A172 (cell line): ENCODE measurements at regions not wholly inside any gene's neighbourhood (a gene's known extent, or its start where the extent isn't known, plus 50 kb on each side); places are given as distances from the start of the nearest gene placed in this dataset.

Source experiments
- DNase-seq: peaks from one replicate; pipeline ENCODE4 v3.0.0-alpha.2; 2015; ENCODE audit warnings: low spot score

GRCh38 chr5:135723491-135723890 is 111.0 kb upstream of the SLC25A48 start:
- DNase-seq: no peak

GRCh38 chr5:135721548-135722090 is 112.8 kb upstream of the SLC25A48 start:
- DNase-seq: no peak

GRCh38 chr5:135720191-135720590 is 114.3 kb upstream of the SLC25A48 start:
- DNase-seq: no peak

GRCh38 chr5:135719428-135720063 is 114.9 kb upstream of the SLC25A48 start:
- no peak for DNase-seq

GRCh38 chr5:135718651-135719050 is 115.8 kb upstream of the SLC25A48 start:
- DNase-seq: no peak

- peak; percentile 90 for DNase-seq
Observed at GRCh38 chr5:135718151-135718550, 116.3 kb upstream of the SLC25A48 start.

- DNase-seq: peak; percentile 79
Observed at GRCh38 chr5:135715267-135716055, 119.0 kb upstream of the SLC25A48 start.

- DNase-seq: peak; percentile 94
Observed at GRCh38 chr5:135714126-135714894, 120.2 kb upstream of the SLC25A48 start.

- DNase-seq: no peak
Observed at GRCh38 chr5:135713161-135713915, 121.1 kb upstream of the SLC25A48 start.

- no peak for DNase-seq
Observed at GRCh38 chr5:135711911-135712310, 122.6 kb upstream of the SLC25A48 start.

GRCh38 chr5:135710045-135710675 is 124.3 kb upstream of the SLC25A48 start:
- no peak for DNase-seq

- DNase-seq: no peak
Observed at GRCh38 chr5:135709208-135709575, 125.3 kb upstream of the SLC25A48 start.

- no peak for DNase-seq
Observed at GRCh38 chr5:135708481-135709207, 125.8 kb upstream of the SLC25A48 start.

GRCh38 chr5:135707302-135707701 is 127.2 kb upstream of the SLC25A48 start:
- DNase-seq: no peak

GRCh38 chr5:135706893-135707292 is 127.6 kb upstream of the SLC25A48 start:
- DNase-seq: no peak

- DNase-seq: no peak
Observed at GRCh38 chr5:135706474-135706873, 127.7 kb upstream of the CXCL14 start.

GRCh38 chr5:135705941-135706466 is 127.2 kb upstream of the CXCL14 start:
- DNase-seq: no peak

- peak; percentile 97 for DNase-seq
Observed at GRCh38 chr5:135705141-135705631, 126.4 kb upstream of the CXCL14 start.

- DNase-seq: no peak
Observed at GRCh38 chr5:135704616-135705015, 125.8 kb upstream of the CXCL14 start.

- DNase-seq: no peak
Observed at GRCh38 chr5:135703016-135703550, 124.3 kb upstream of the CXCL14 start.
